ENCODE measurements at regions not wholly inside any gene's neighbourhood (a gene's known extent, or its start where the extent isn't known, plus 50 kb on each side); places are given as distances from the start of the nearest gene placed in this dataset.

GRCh38 chr2:125681976-125682805, 973.8 kb upstream of the GYPC start:
- H3K27ac ChIP-seq (ENCODE audit: low read depth, low read length), result no peak overlapping the region
- H3K27me3 ChIP-seq (ENCODE audit: control insufficient read depth, insufficient read depth, low read length), result no peaks in the 10 kb centered on the region
- POLR2A ChIA-PET, result no interaction called here
- H3K9me3 ChIP-seq (ENCODE audit: control insufficient read depth, insufficient read depth, low read length), result peaks cover 17% of the 10 kb centered on the region
- CTCF ChIA-PET, result no interaction called here
- no peak for DNase-seq (ENCODE audit: low read depth, low spot score)
- no peak for TF ChIP-seq CTCF (IDR thresholded peaks at IDR 0.05; ENCODE audit: low read depth, low read length)
- no peak overlapping the region for H3K4me3 ChIP-seq (ENCODE audit: low read depth, low read length)

DNA sequence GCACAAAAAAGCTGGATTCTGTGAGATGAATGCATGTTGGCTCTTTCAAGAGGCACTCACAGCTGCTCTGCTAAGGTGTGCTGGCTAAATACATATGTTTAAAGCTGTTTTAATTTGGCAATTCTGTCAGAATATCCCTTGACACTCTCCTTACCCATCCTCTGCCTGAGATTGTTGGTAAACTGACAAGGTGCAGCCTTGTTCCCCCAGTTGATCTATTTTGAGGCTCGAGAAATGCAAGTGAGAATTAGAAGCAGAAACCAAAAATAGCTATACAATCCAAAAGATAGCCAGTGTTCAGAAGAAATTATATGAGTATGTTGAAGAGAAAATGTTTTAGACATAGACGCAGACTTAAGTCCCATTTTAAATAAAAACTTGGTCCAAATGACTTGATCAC, 971.7 kb upstream of the GYPC start:
- H3K27me3 ChIP-seq (ENCODE audit: control insufficient read depth, insufficient read depth, low read length), result no peaks in the 10 kb centered on the region
- peaks cover 17% of the 10 kb centered on the region for H3K9me3 ChIP-seq (ENCODE audit: control insufficient read depth, insufficient read depth, low read length)
- no peak overlapping the region for H3K4me3 ChIP-seq (ENCODE audit: low read depth, low read length)
- ChIA-PET POLR2A (no interaction called here), CTCF (no interaction called here)
- no peak overlapping the region for H3K27ac ChIP-seq (ENCODE audit: low read depth, low read length)
- no peak for DNase-seq (ENCODE audit: low read depth, low spot score)
- no peak for TF ChIP-seq CTCF (IDR thresholded peaks at IDR 0.05; ENCODE audit: low read depth, low read length)

GRCh38 chr2:125684932-125685331, 971.0 kb upstream of the GYPC start:
- ChIA-PET POLR2A (no interaction called here), CTCF (no interaction called here)
- Histone ChIP-seq H3K27ac (ENCODE audit: low read depth, low read length) (no peak overlapping the region), H3K4me3 (ENCODE audit: low read depth, low read length) (no peak overlapping the region), H3K9me3 (ENCODE audit: control insufficient read depth, insufficient read depth, low read length) (peaks cover 11% of the 10 kb centered on the region), H3K27me3 (ENCODE audit: control insufficient read depth, insufficient read depth, low read length) (no peaks in the 10 kb centered on the region)
- DNase-seq (ENCODE audit: low read depth, low spot score), result no peak
- TF ChIP-seq CTCF (IDR thresholded peaks at IDR 0.05; ENCODE audit: low read depth, low read length), result no peak

GRCh38 chr2:125696560-125696959, 959.4 kb upstream of the GYPC start:
- Histone ChIP-seq H3K27ac (ENCODE audit: low read depth, low read length) (no peak overlapping the region), H3K9me3 (ENCODE audit: control insufficient read depth, insufficient read depth, low read length) (peaks cover 6% of the 10 kb centered on the region; the same call in 1 of the 2 replicates), H3K4me3 (ENCODE audit: low read depth, low read length) (no peak overlapping the region), H3K27me3 (ENCODE audit: control insufficient read depth, insufficient read depth, low read length) (no peaks in the 10 kb centered on the region)
- no peak for TF ChIP-seq CTCF (IDR thresholded peaks at IDR 0.05; ENCODE audit: low read depth, low read length)
- CTCF ChIA-PET, result no interaction called here
- DNase-seq (ENCODE audit: low read depth, low spot score), result no peak
- POLR2A ChIA-PET, result no interaction called here

DNA sequence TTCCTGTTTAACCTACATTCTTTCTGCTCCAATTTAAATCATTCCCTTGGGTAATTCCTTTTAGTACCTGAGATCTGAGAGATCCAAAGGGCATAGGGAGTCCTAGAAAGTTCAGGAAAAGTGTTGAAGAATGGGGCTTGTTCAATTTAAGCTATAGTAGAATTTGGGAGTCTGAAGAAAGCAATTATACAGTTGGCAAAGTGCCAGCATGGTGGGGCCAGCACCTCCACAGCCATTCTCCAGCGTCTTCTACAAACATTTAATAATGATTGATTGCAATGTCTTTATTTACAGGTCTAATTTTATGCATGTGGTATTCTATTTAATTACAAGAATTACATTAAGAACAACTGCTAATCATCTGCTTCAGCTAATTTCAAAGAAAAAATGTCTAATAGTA, 957.7 kb upstream of the GYPC start:
- no peaks in the 10 kb centered on the region for H3K27me3 ChIP-seq (ENCODE audit: control insufficient read depth, insufficient read depth, low read length)
- no peak for DNase-seq (ENCODE audit: low read depth, low spot score)
- TF ChIP-seq CTCF (IDR thresholded peaks at IDR 0.05; ENCODE audit: low read depth, low read length), result no peak
- ChIA-PET CTCF (no interaction called here), POLR2A (no interaction called here)
- H3K4me3 ChIP-seq (ENCODE audit: low read depth, low read length), result no peak overlapping the region
- no peak overlapping the region for H3K27ac ChIP-seq (ENCODE audit: low read depth, low read length)
- H3K9me3 ChIP-seq (ENCODE audit: control insufficient read depth, insufficient read depth, low read length), result peaks cover 13% of the 10 kb centered on the region
